MCF 10A (cell line): ENCODE measurements at regions not wholly inside any gene's neighbourhood (a gene's known extent, or its start where the extent isn't known, plus 50 kb on each side); places are given as distances from the start of the nearest gene placed in this dataset.

Experiments
- BruUV-seq: library from RNA; stranded (reverse); fragments of 400-500 nt; replicated peaks from 2 replicates; lab custom pipeline; 2021; lab: Mats Ljungman, UMichigan
- CTCF ChIA-PET: fragments of 300-600 bp; sonication (Branson Sonifier 250); formaldehyde crosslinking; extraction: SDS; loops from one replicate; lab custom pipeline; 2021; ENCODE audit warnings: antibody characterized with exemption, inconsistent platforms; lab: Yijun Ruan, JAX
- POLR2A ChIA-PET: fragments of 300-600, 350-650 bp; sonication (Branson Sonifier 250); formaldehyde crosslinking; extraction: SDS; loops from one replicate; lab custom pipeline; 2020; ENCODE audit warnings: antibody characterized with exemption, inconsistent platforms; lab: Yijun Ruan, JAX
- DNase-seq: peaks from one replicate; pipeline ENCODE4 v3.0.0-alpha.2; 2018; ENCODE audit not compliant: unreplicated experiment
- H3K27ac Mint-ChIP-seq: one replicate; pipeline ENCODE4 v1.8.0; 2022; ENCODE audit warnings: mild to moderate bottlenecking, low read depth, mixed read lengths; ENCODE audit not compliant: unreplicated experiment
- H3K27me3 Mint-ChIP-seq: one replicate; pipeline ENCODE4 v1.8.0; 2022; ENCODE audit warnings: mixed read lengths; ENCODE audit not compliant: insufficient read depth, unreplicated experiment
- H3K36me3 Mint-ChIP-seq: one replicate; pipeline ENCODE4 v1.8.0; 2022; ENCODE audit warnings: mild to moderate bottlenecking, moderate library complexity, mixed read lengths; ENCODE audit not compliant: insufficient read depth, unreplicated experiment
- H3K4me1 Mint-ChIP-seq: one replicate; pipeline ENCODE4 v1.8.0; 2022; ENCODE audit warnings: mixed read lengths; ENCODE audit not compliant: insufficient read depth, unreplicated experiment
- H3K4me3 Mint-ChIP-seq: one replicate; pipeline ENCODE4 v1.8.0; 2022; ENCODE audit warnings: mild to moderate bottlenecking, moderate library complexity, mixed read lengths; ENCODE audit not compliant: unreplicated experiment
- H3K9me3 Mint-ChIP-seq: one replicate; pipeline ENCODE4 v1.8.0; 2022; ENCODE audit warnings: mixed read lengths; ENCODE audit not compliant: unreplicated experiment
- intact Hi-C: fragments of 100-400 bp; cut with micrococcal nuclease; formaldehyde crosslinking; loops from 2 replicates; pipeline ENCODE4 v1.14.1; 2022
- TF ChIP-seq, protein P1 (sequence below): fragments of 200-600 bp; IDR thresholded peaks from one replicate; pipeline ENCODE4 v1.8.0; 2022; ENCODE audit warnings: antibody characterized with exemption, mild to moderate bottlenecking; ENCODE audit not compliant: unreplicated experiment

- Mint-ChIP-seq H3K4me1 (peaks cover 9% of the 10 kb centered on the region), H3K9me3 (no peaks in the 10 kb centered on the region), H3K27ac (no peak overlapping the region), H3K27me3 (peaks cover 12% of the 10 kb centered on the region), H3K36me3 (no peaks in the 10 kb centered on the region), H3K4me3 (no peak overlapping the region)
- no peak for DNase-seq
- intact Hi-C loops: no loop called here
- BruUV-seq: no TSS peak
- CTCF ChIA-PET: no interaction called here
- POLR2A ChIA-PET: no interaction called here
- TF ChIP-seq, protein P1, sequence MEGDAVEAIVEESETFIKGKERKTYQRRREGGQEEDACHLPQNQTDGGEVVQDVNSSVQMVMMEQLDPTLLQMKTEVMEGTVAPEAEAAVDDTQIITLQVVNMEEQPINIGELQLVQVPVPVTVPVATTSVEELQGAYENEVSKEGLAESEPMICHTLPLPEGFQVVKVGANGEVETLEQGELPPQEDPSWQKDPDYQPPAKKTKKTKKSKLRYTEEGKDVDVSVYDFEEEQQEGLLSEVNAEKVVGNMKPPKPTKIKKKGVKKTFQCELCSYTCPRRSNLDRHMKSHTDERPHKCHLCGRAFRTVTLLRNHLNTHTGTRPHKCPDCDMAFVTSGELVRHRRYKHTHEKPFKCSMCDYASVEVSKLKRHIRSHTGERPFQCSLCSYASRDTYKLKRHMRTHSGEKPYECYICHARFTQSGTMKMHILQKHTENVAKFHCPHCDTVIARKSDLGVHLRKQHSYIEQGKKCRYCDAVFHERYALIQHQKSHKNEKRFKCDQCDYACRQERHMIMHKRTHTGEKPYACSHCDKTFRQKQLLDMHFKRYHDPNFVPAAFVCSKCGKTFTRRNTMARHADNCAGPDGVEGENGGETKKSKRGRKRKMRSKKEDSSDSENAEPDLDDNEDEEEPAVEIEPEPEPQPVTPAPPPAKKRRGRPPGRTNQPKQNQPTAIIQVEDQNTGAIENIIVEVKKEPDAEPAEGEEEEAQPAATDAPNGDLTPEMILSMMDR: no peak
Measured at GRCh38 chr4:42713391-42713790, 56.5 kb upstream of the ATP8A1 start.

GRCh38 chr4:42712854-42713253, 55.9 kb upstream of the ATP8A1 start:
- TF ChIP-seq, protein P1: no peak
- no TSS peak for BruUV-seq
- Mint-ChIP-seq H3K27me3 (peaks cover 16% of the 10 kb centered on the region), H3K4me3 (no peak overlapping the region), H3K36me3 (no peaks in the 10 kb centered on the region), H3K27ac (no peak overlapping the region), H3K4me1 (peaks cover 9% of the 10 kb centered on the region), H3K9me3 (no peaks in the 10 kb centered on the region)
- POLR2A ChIA-PET: no interaction called here
- CTCF ChIA-PET: no interaction called here
- intact Hi-C loops: no loop called here
- DNase-seq: no peak

- TF ChIP-seq, protein P1: no peak
- Mint-ChIP-seq H3K27ac (no peak overlapping the region), H3K9me3 (no peaks in the 10 kb centered on the region), H3K4me3 (no peak overlapping the region), H3K4me1 (peaks cover 9% of the 10 kb centered on the region), H3K36me3 (no peaks in the 10 kb centered on the region), H3K27me3 (peaks cover 16% of the 10 kb centered on the region)
- DNase-seq: no peak
- intact Hi-C loops: no loop called here
- CTCF ChIA-PET: no interaction called here
- no TSS peak for BruUV-seq
- POLR2A ChIA-PET: no interaction called here
Measured at GRCh38 chr4:42711496-42711895, 54.6 kb upstream of the ATP8A1 start.

DNA sequence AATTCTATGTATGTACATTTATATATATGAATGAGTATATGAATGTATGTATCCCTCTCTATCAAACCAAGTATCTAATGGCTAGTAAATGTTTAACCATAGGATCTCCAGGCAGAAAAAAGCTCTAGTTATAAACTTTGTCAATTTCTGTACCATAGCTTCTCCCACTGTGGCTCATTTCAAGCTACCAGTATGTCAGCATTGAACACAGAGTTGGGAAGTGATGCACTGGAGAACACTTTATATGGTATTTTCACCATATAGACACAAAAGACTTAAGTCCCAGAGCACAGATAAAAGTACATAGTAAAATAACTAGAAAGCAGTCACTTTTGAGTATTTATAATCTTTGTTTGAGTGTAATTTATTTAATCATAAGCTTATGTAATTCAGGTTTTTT, 53.9 kb upstream of the ATP8A1 start:
- no peaks in the 10 kb centered on the region for H3K9me3 Mint-ChIP-seq

More for the DNA sequence above, 53.9 kb upstream of the ATP8A1 start:
- Mint-ChIP-seq H3K4me1 (peaks cover 3% of the 10 kb centered on the region), H3K4me3 (no peak overlapping the region), H3K27me3 (peaks cover 16% of the 10 kb centered on the region), H3K36me3 (no peaks in the 10 kb centered on the region), H3K27ac (no peak overlapping the region)
- ChIA-PET POLR2A (no interaction called here), CTCF (no interaction called here)
- intact Hi-C loops: no loop called here
- TF ChIP-seq, protein P1: no peak
- BruUV-seq: no TSS peak
- no peak for DNase-seq
